ENCODE measurements at regions not wholly inside any gene's neighbourhood (a gene's known extent, or its start where the extent isn't known, plus 50 kb on each side); places are given as distances from the start of the nearest gene placed in this dataset.
A peak's percentile ranks its signal among the peaks of the same experiment; 100 is the strongest.

- DNase-seq (ENCODE audit: low read depth in 4 of 4, low spot score in 2 of 4) = peak in 2 of 4 donors; percentile 38 to 55
Measured at GRCh38 chr14:23694949-23695663, 58.9 kb downstream of the DHRS2 start.

- no peak for DNase-seq (ENCODE audit: low read depth in 4 of 4, low spot score in 2 of 4)
Measured at GRCh38 chr14:23695664-23695999, 59.5 kb downstream of the DHRS2 start.

- no peak for DNase-seq (ENCODE audit: low read depth in 4 of 4, low spot score in 2 of 4)
Measured at GRCh38 chr14:23696701-23697239, 60.6 kb downstream of the DHRS2 start.

- no peak for DNase-seq (ENCODE audit: low read depth in 4 of 4, low spot score in 2 of 4)
Measured at GRCh38 chr14:23697680-23698079, 61.5 kb downstream of the DHRS2 start.

GRCh38 chr14:23702656-23703426, 66.7 kb downstream of the DHRS2 start:
- no peak for DNase-seq (ENCODE audit: low read depth in 4 of 4, low spot score in 2 of 4)

- DNase-seq (ENCODE audit: low read depth in 4 of 4, low spot score in 2 of 4) = no peak
Measured at GRCh38 chr14:23704890-23705289, 68.7 kb downstream of the DHRS2 start.

- no peak for DNase-seq (ENCODE audit: low read depth in 4 of 4, low spot score in 2 of 4)
Measured at GRCh38 chr14:23707415-23707814, 71.3 kb downstream of the DHRS2 start.

GRCh38 chr14:23708343-23708742, 72.2 kb downstream of the DHRS2 start:
- DNase-seq (ENCODE audit: low read depth in 4 of 4, low spot score in 2 of 4) = no peak

- DNase-seq (ENCODE audit: low read depth in 4 of 4, low spot score in 2 of 4) = no peak
Measured at GRCh38 chr14:23709923-23710322, 73.8 kb downstream of the DHRS2 start.

- no peak for DNase-seq (ENCODE audit: low read depth in 4 of 4, low spot score in 2 of 4)
Measured at GRCh38 chr14:23712287-23712686, 76.1 kb downstream of the DHRS2 start.

GRCh38 chr14:23719225-23719985, 83.2 kb downstream of the DHRS2 start:
- no peak for DNase-seq (ENCODE audit: low read depth in 4 of 4, low spot score in 2 of 4)

- no peak for DNase-seq (ENCODE audit: low read depth in 4 of 4, low spot score in 2 of 4)
Measured at GRCh38 chr14:23722675-23723074, 86.5 kb downstream of the DHRS2 start.

GRCh38 chr14:23723911-23724310, 87.7 kb downstream of the DHRS2 start:
- DNase-seq (ENCODE audit: low read depth in 4 of 4, low spot score in 2 of 4) = no peak

- no peak for DNase-seq (ENCODE audit: low read depth in 4 of 4, low spot score in 2 of 4)
Measured at GRCh38 chr14:23725528-23725927, 89.4 kb downstream of the DHRS2 start.

GRCh38 chr14:23725980-23726710, 90.0 kb downstream of the DHRS2 start:
- DNase-seq (ENCODE audit: low read depth in 4 of 4, low spot score in 2 of 4) = no peak

- peak in 1 of 4 donors; percentile 7 for DNase-seq (ENCODE audit: low read depth in 4 of 4, low spot score in 2 of 4)
Measured at GRCh38 chr14:23727566-23728335, 91.6 kb downstream of the DHRS2 start.

GRCh38 chr14:23728791-23729190, 92.6 kb downstream of the DHRS2 start:
- no peak for DNase-seq (ENCODE audit: low read depth in 4 of 4, low spot score in 2 of 4)

GRCh38 chr14:23729720-23730387, 93.7 kb downstream of the DHRS2 start:
- DNase-seq (ENCODE audit: low read depth in 4 of 4, low spot score in 2 of 4) = no peak

- no peak for DNase-seq (ENCODE audit: low read depth in 4 of 4, low spot score in 2 of 4)
Measured at GRCh38 chr14:23735394-23735793, 99.2 kb downstream of the DHRS2 start.

Data from left renal cortex interstitium (tissue), 4 donors.